ENCODE measurements at regions not wholly inside any gene's neighbourhood (a gene's known extent, or its start where the extent isn't known, plus 50 kb on each side); places are given as distances from the start of the nearest gene placed in this dataset.

GRCh38 chr1:80384083-80384830, 1377.7 kb upstream of the ADGRL4 start:
- no peaks in the 10 kb centered on the region for H3K36me3 ChIP-seq
- H3K4me1 ChIP-seq, result no peaks in the 10 kb centered on the region
- intact Hi-C loops (cut with DNase I; ENCODE audit: low total_unique reads), result no loop called here
- H3K27me3 ChIP-seq (replicated peaks in 1 of 7), result no peaks in the 10 kb centered on the region
- DNase-seq, result no peak
- no peak overlapping the region for H3K27ac ChIP-seq
- 45 to 73% (median 58%) methylated on average over 1 of the region's 1 CpG for WGBS, 5 donors
- H3K9me3 ChIP-seq, result peaks cover 0 to 22% (median 6%) of the 10 kb centered on the region in 8 donors
- H3K4me3 ChIP-seq, result no peak overlapping the region
- no peak for TF ChIP-seq POLR2A (IDR thresholded peaks at IDR 0.05)
- no peak for TF ChIP-seq CTCF (IDR thresholded peaks at IDR 0.05 in 8 of 11, conservative IDR thresholded peaks at IDR 0.05 in 3 of 11)
- no peak for TF ChIP-seq POLR2AphosphoS5 (IDR thresholded peaks at IDR 0.05)

GRCh38 chr1:80375662-80376061, 1369.1 kb upstream of the ADGRL4 start:
- TF ChIP-seq POLR2A (IDR thresholded peaks at IDR 0.05), result no peak
- no peak for TF ChIP-seq CTCF (IDR thresholded peaks at IDR 0.05 in 8 of 11, conservative IDR thresholded peaks at IDR 0.05 in 3 of 11)
- no peak for TF ChIP-seq POLR2AphosphoS5 (IDR thresholded peaks at IDR 0.05)
- Histone ChIP-seq H3K4me1 (no peaks in the 10 kb centered on the region), H3K36me3 (no peaks in the 10 kb centered on the region), H3K9me3 (no peaks in the 10 kb centered on the region), H3K27ac (no peak overlapping the region), H3K27me3 (replicated peaks in 1 of 7) (no peaks in the 10 kb centered on the region), H3K4me3 (no peak overlapping the region)
- intact Hi-C loops (cut with DNase I; ENCODE audit: low total_unique reads), result no loop called here
- no peak for DNase-seq

- no peak for DNase-seq
- Histone ChIP-seq H3K27ac (no peak overlapping the region), H3K27me3 (replicated peaks in 1 of 7) (no peaks in the 10 kb centered on the region), H3K4me1 (no peaks in the 10 kb centered on the region), H3K36me3 (no peaks in the 10 kb centered on the region), H3K9me3 (no peaks in the 10 kb centered on the region), H3K4me3 (no peak overlapping the region)
- no peak for TF ChIP-seq CTCF (IDR thresholded peaks at IDR 0.05 in 8 of 11, conservative IDR thresholded peaks at IDR 0.05 in 3 of 11)
- no peak for TF ChIP-seq POLR2AphosphoS5 (IDR thresholded peaks at IDR 0.05)
- TF ChIP-seq POLR2A (IDR thresholded peaks at IDR 0.05), result no peak
- WGBS, 5 donors, result 59 to 72% (median 65%) methylated on average over 1 of the region's 1 CpG
- intact Hi-C loops (cut with DNase I; ENCODE audit: low total_unique reads), result no loop called here
These were observed 1368.6 kb upstream of the ADGRL4 start for GRCh38 chr1:80375109-80375508.

- H3K36me3 ChIP-seq, result no peaks in the 10 kb centered on the region
- H3K4me1 ChIP-seq, result no peaks in the 10 kb centered on the region
- H3K27me3 ChIP-seq (replicated peaks in 1 of 7), result no peaks in the 10 kb centered on the region
- no peaks in the 10 kb centered on the region for H3K9me3 ChIP-seq
- DNase-seq, result no peak
- intact Hi-C loops (cut with DNase I; ENCODE audit: low total_unique reads), result no loop called here
- no peak overlapping the region for H3K27ac ChIP-seq
- WGBS, 5 donors, result 79 to 88% (median 86%) methylated on average over 3 of the region's 3 CpGs
- TF ChIP-seq POLR2AphosphoS5 (IDR thresholded peaks at IDR 0.05), result no peak
- TF ChIP-seq CTCF (IDR thresholded peaks at IDR 0.05 in 8 of 11, conservative IDR thresholded peaks at IDR 0.05 in 3 of 11), result no peak
- no peak for TF ChIP-seq POLR2A (IDR thresholded peaks at IDR 0.05)
- H3K4me3 ChIP-seq, result no peak overlapping the region
These were observed 1363.2 kb upstream of the ADGRL4 start for GRCh38 chr1:80369780-80370179.
